Keratinocyte (primary cell): ENCODE measurements at regions not wholly inside any gene's neighbourhood (a gene's known extent, or its start where the extent isn't known, plus 50 kb on each side); places are given as distances from the start of the nearest gene placed in this dataset.

Experiments used
- DNase-seq: peaks from one replicate; pipeline ENCODE4 v3.0.0-alpha.2; 2011; ENCODE audit warnings: low read depth, missing footprints, low spot score
- FAIRE-seq: peaks from 2 replicates; lab custom pipeline; 2011; peaks lifted over from hg19 to GRCh38; lab: Jason Lieb, UNC
- H2AFZ ChIP-seq: 2 replicates; pipeline ENCODE4 v1.6.0; 2012; ENCODE audit warnings: low read length, control low read depth, inconsistent platforms; ENCODE audit not compliant: control insufficient read depth
- H3K27ac ChIP-seq: 2 replicates; pipeline ENCODE4 v1.5.1; 2011; ENCODE audit warnings: low read length; ENCODE audit not compliant: control insufficient read depth, insufficient read depth
- H3K27me3 ChIP-seq: 3 replicates; pipeline ENCODE4 v1.6.0; 2011; ENCODE audit warnings: low read length; ENCODE audit not compliant: control insufficient read depth, insufficient read depth; ENCODE audit errors: extremely low read depth
- H3K36me3 ChIP-seq, 2 experiments: 2 replicates in 1 of 2; 3 replicates in 1 of 2; pipeline ENCODE4 v1.5.1; 2011; ENCODE audit warnings: low read length in 2 of 2, mild to moderate bottlenecking in 1 of 2; ENCODE audit not compliant: control insufficient read depth in 2 of 2, insufficient read depth in 2 of 2; ENCODE audit errors: extremely low read depth in 1 of 2
- H3K4me1 ChIP-seq: 3 replicates; pipeline ENCODE4 v1.5.1; 2011; ENCODE audit warnings: low read length; ENCODE audit not compliant: control insufficient read depth, insufficient read depth; ENCODE audit errors: extremely low read depth
- H3K4me2 ChIP-seq: 3 replicates; pipeline ENCODE4 v1.6.0; 2011; ENCODE audit warnings: low read depth, low read length; ENCODE audit not compliant: control insufficient read depth, insufficient read depth; ENCODE audit errors: extremely low read depth
- H3K4me3 ChIP-seq, 3 experiments: fragments of 200-600 bp in 1 of 3; sonication (generic) in 1 of 3; 2 replicates in 2 of 3; 3 replicates in 1 of 3; pipeline ENCODE4 v1.5.1; 2011 to 2016; ENCODE audit warnings: low read length in 3 of 3, mild to moderate bottlenecking in 3 of 3, control low read depth in 2 of 3, inconsistent platforms in 1 of 3, low read depth in 1 of 3, mixed read lengths in 1 of 3, mixed run types in 1 of 3, moderate library complexity in 1 of 3; ENCODE audit not compliant: control insufficient read depth in 2 of 3, insufficient read depth in 2 of 3; ENCODE audit errors: extremely low read depth in 1 of 3
- H3K79me2 ChIP-seq: 2 replicates; pipeline ENCODE4 v1.6.0; 2012; ENCODE audit warnings: low read length; ENCODE audit not compliant: control insufficient read depth, insufficient read depth
- H3K9ac ChIP-seq: 3 replicates; pipeline ENCODE4 v1.6.0; 2011; ENCODE audit warnings: low read length; ENCODE audit not compliant: control insufficient read depth, insufficient read depth; ENCODE audit errors: extremely low read depth
- H3K9me1 ChIP-seq: 3 replicates; pipeline ENCODE4 v1.6.0; 2011; ENCODE audit warnings: low read length; ENCODE audit not compliant: control insufficient read depth, insufficient read depth; ENCODE audit errors: extremely low read depth
- H3K9me3 ChIP-seq: 2 replicates; pipeline ENCODE4 v1.5.1; 2012; ENCODE audit warnings: low read depth, low read length; ENCODE audit not compliant: control insufficient read depth
- H4K20me1 ChIP-seq: 3 replicates; pipeline ENCODE4 v1.6.0; 2011; ENCODE audit warnings: low read length; ENCODE audit not compliant: control insufficient read depth, insufficient read depth; ENCODE audit errors: extremely low read depth
- CTCF ChIP-seq, 3 experiments: IDR thresholded peaks in 1 of 3; conservative IDR thresholded peaks in 1 of 3; optimal IDR thresholded peaks in 1 of 3; 2 replicates in 2 of 3; 3 replicates in 1 of 3; pipeline versions ENCODE3 to v1.5.1; 2011; ENCODE audit warnings: low read length in 3 of 3, mild to moderate bottlenecking in 3 of 3, moderate library complexity in 2 of 3, control low read depth in 1 of 3, inconsistent platforms in 1 of 3; ENCODE audit not compliant: insufficient read depth in 2 of 3; ENCODE audit errors: extremely low read depth in 1 of 3
- EZH2 ChIP-seq: IDR thresholded peaks from one replicate; pipeline ENCODE4 v1.6.1; 2012; ENCODE audit warnings: inconsistent platforms, mild to moderate bottlenecking, low read length, moderate library complexity
- dilution Hi-C: fragments of 300-500 bp; cut with MboI; formaldehyde crosslinking; loops from one replicate; pipeline ENCODE4 v1.7.0; 2020; ENCODE audit warnings: low sequenced_read_pairs; ENCODE audit not compliant: extremely low pct_ligation_motif_present

- dilution Hi-C loops, result no loop called here
- Histone ChIP-seq H3K4me1 (peaks cover 9% of the 10 kb centered on the region), H3K4me3 (peak overlapping the region in 1 of 3 experiments; percentile 8), H3K27me3 (no peaks in the 10 kb centered on the region), H3K9ac (peak overlapping the region; percentile 23), H3K4me2 (peak overlapping the region; percentile 42), H4K20me1 (no peaks in the 10 kb centered on the region), H3K79me2 (no peaks in the 10 kb centered on the region), H3K9me1 (no peaks in the 10 kb centered on the region), H3K9me3 (no peaks in the 10 kb centered on the region), H3K36me3 (no peaks in the 10 kb centered on the region), H2AFZ (peak overlapping the region; percentile 40), H3K27ac (peak overlapping the region; percentile 34)
- FAIRE-seq, result peak; percentile 74
- peak; percentile 55 for DNase-seq
- TF ChIP-seq EZH2, result no peak
- TF ChIP-seq CTCF (optimal IDR thresholded peaks at IDR 0.05 in 1 of 3, IDR thresholded peaks at IDR 0.05 in 1 of 3, conservative IDR thresholded peaks at IDR 0.05 in 1 of 3; ENCODE audit: extremely low read depth in 1 of 3, insufficient read depth in 2 of 3, low read length in 3 of 3), result no peak
These were observed 50.5 kb upstream of the IBTK start for GRCh38 chr6:82298012-82298411.
